T-cell (primary cell): ENCODE measurements at regions not wholly inside any gene's neighbourhood (a gene's known extent, or its start where the extent isn't known, plus 50 kb on each side); places are given as distances from the start of the nearest gene placed in this dataset.

ENCODE experiments used
- ATAC-seq, 4 experiments: fragments of 200-7000 bp in 3 of 4; fragments of 150-1000 bp in 1 of 4; cut with Tn5 transposase; replicated peaks in 1 of 4; 1 replicate in 3 of 4; 2 replicates in 1 of 4; pipeline ENCODE4 v1.10.0; 2021; ENCODE audit warnings: moderate library complexity in 3 of 4, mild to moderate bottlenecking in 2 of 4, moderate number of reproducible peaks in 1 of 4
- CTCF ChIA-PET, 2 donors: fragments of 300-600 bp; sonication (Branson Sonifier 250); formaldehyde crosslinking; loops; one replicate each; lab custom pipeline; 2022; ENCODE audit warnings: antibody characterized with exemption in 2 of 2; lab: Charles Lee
- POLR2A ChIA-PET, 2 donors: fragments of 300-600 bp; sonication (Branson Sonifier 250); formaldehyde crosslinking; loops; one replicate each; lab custom pipeline; 2022; ENCODE audit warnings: antibody characterized with exemption in 2 of 2; lab: Charles Lee
- DNase-seq, 35 experiments: peaks; one replicate each; pipeline versions ENCODE4 v3.0.0 to v3.0.0-alpha.2; 2013 to 2023
- H3K27ac ChIP-seq: one replicate; pipeline ENCODE4 v1.5.1; 2013; ENCODE audit warnings: low read length
- H3K27me3 ChIP-seq, 2 experiments: replicated peaks in 1 of 2; 1 replicate in 1 of 2; 2 replicates in 1 of 2; pipeline versions ENCODE4 v1.6.1 to v1.7.0; 2013; ENCODE audit warnings: low read length in 1 of 2, mixed read lengths in 1 of 2; ENCODE audit not compliant: control insufficient read depth in 2 of 2, insufficient read depth in 2 of 2; ENCODE audit errors: extremely low read depth in 1 of 2
- H3K36me3 ChIP-seq, 2 donors: 1 replicate in 1 of 2; 2 replicates in 1 of 2; pipeline versions ENCODE4 v1.6.1 to v1.7.0; 2013; ENCODE audit warnings: low read length in 1 of 2; ENCODE audit not compliant: control insufficient read depth in 2 of 2, insufficient read depth in 1 of 2; ENCODE audit errors: extremely low read depth in 1 of 2
- H3K4me1 ChIP-seq, 2 experiments: 1 replicate in 1 of 2; 2 replicates in 1 of 2; pipeline versions ENCODE4 v1.6.1 to v1.7.0; 2013; ENCODE audit warnings: low read length in 2 of 2, mixed read lengths in 1 of 2; ENCODE audit not compliant: insufficient read depth in 2 of 2, control insufficient read depth in 1 of 2; ENCODE audit errors: extremely low read depth in 1 of 2
- H3K4me3 ChIP-seq, 2 donors: 1 replicate in 1 of 2; 2 replicates in 1 of 2; pipeline versions ENCODE4 v1.5.1 to v1.7.0; 2013; ENCODE audit warnings: mild to moderate bottlenecking in 2 of 2, low read length in 1 of 2, moderate library complexity in 1 of 2; ENCODE audit not compliant: control insufficient read depth in 1 of 2; ENCODE audit errors: extremely low read depth in 1 of 2
- H3K9me3 ChIP-seq: 2 replicates; pipeline ENCODE4 v1.7.0; 2013
- H3K27ac Mint-ChIP-seq, 2 donors: one replicate each; pipeline ENCODE4 v1.8.0; 2020 to 2021; ENCODE audit warnings: mild to moderate bottlenecking in 2 of 2, mixed read lengths in 2 of 2
- H3K27me3 Mint-ChIP-seq, 2 donors: one replicate each; pipeline ENCODE4 v1.8.0; 2021 to 2022; ENCODE audit warnings: mixed read lengths in 2 of 2
- H3K36me3 Mint-ChIP-seq: one replicate; pipeline ENCODE4 v1.8.0; 2021; ENCODE audit warnings: mixed read lengths
- H3K4me1 Mint-ChIP-seq, 3 donors: one replicate each; pipeline ENCODE4 v1.8.0; 2020 to 2022; ENCODE audit warnings: mixed read lengths in 3 of 3, mild to moderate bottlenecking in 1 of 3
- H3K4me3 Mint-ChIP-seq, 3 donors: one replicate each; pipeline ENCODE4 v1.8.0; 2020 to 2022; ENCODE audit warnings: mild to moderate bottlenecking in 3 of 3, mixed read lengths in 3 of 3, moderate library complexity in 3 of 3
- H3K9me3 Mint-ChIP-seq, 3 donors: one replicate each; pipeline ENCODE4 v1.8.0; 2020 to 2022; ENCODE audit warnings: mixed read lengths in 3 of 3
- WGBS: methylation state at CpG from one replicate; pipeline ENCODE4 v1.1.5; 2013; ENCODE audit warnings: missing lambda C conversion rate; ENCODE audit not compliant: insufficient coverage; 5-methylcytosine and 5-hydroxymethylcytosine counted together

GRCh38 chr20:11304795-11305194 is 612.9 kb upstream of the BTBD3 start:
- ATAC-seq (no peak), DNase-seq (no peak)
- no peaks in the 10 kb centered on the region for H3K4me1 Mint-ChIP-seq
- Histone ChIP-seq H3K27ac (no peak overlapping the region), H3K36me3 (no peaks in the 10 kb centered on the region), H3K9me3 (no peaks in the 10 kb centered on the region), H3K4me3 (no peak overlapping the region), H3K4me1 (no peaks in the 10 kb centered on the region), H3K27me3 (no peaks in the 10 kb centered on the region)
- ChIA-PET CTCF (no interaction called here), POLR2A (no interaction called here)
- H3K27me3 Mint-ChIP-seq = no peaks in the 10 kb centered on the region
- no peaks in the 10 kb centered on the region for H3K36me3 Mint-ChIP-seq
- H3K9me3 Mint-ChIP-seq = peaks cover 7 to 13% (median 9%) of the 10 kb centered on the region in 3 donors
- no CpG with 5 or more reads among the region's 3 CpGs for WGBS
- no peak overlapping the region for H3K4me3 Mint-ChIP-seq
- no peak overlapping the region for H3K27ac Mint-ChIP-seq

DNA sequence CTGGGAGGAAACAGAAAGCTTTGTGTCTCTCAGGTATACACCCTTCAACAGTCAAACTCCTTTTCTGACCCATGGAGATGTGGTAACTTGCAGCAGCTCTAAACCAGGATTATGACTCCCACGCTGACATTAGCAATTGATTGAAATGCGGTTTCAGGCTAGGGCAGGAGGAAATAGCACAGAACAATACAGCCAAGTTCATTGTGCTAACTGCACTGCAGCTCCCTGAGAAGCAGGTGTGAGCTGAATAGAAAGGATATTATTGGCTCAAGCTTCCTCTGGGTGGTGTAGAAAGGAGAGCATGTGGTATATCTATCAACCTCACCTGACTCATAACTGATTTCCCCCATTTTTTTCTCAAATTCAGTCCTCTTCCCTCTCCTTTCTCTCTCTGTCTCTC is 612.3 kb upstream of the BTBD3 start:
- ChIA-PET POLR2A (no interaction called here), CTCF (no interaction called here)
- H3K4me3 ChIP-seq = no peak overlapping the region
- ATAC-seq (no peak), DNase-seq (no peak)
- Mint-ChIP-seq H3K27me3 (no peaks in the 10 kb centered on the region), H3K9me3 (peaks cover 7 to 13% (median 9%) of the 10 kb centered on the region in 3 donors), H3K27ac (no peak overlapping the region), H3K4me3 (no peak overlapping the region), H3K36me3 (no peaks in the 10 kb centered on the region), H3K4me1 (no peaks in the 10 kb centered on the region)
- H3K36me3 ChIP-seq = no peaks in the 10 kb centered on the region
- 27% methylated on average over 2 of the region's 2 CpGs for WGBS
- H3K9me3 ChIP-seq = no peaks in the 10 kb centered on the region
- no peaks in the 10 kb centered on the region for H3K4me1 ChIP-seq
- H3K27me3 ChIP-seq = no peaks in the 10 kb centered on the region
- no peak overlapping the region for H3K27ac ChIP-seq

DNA sequence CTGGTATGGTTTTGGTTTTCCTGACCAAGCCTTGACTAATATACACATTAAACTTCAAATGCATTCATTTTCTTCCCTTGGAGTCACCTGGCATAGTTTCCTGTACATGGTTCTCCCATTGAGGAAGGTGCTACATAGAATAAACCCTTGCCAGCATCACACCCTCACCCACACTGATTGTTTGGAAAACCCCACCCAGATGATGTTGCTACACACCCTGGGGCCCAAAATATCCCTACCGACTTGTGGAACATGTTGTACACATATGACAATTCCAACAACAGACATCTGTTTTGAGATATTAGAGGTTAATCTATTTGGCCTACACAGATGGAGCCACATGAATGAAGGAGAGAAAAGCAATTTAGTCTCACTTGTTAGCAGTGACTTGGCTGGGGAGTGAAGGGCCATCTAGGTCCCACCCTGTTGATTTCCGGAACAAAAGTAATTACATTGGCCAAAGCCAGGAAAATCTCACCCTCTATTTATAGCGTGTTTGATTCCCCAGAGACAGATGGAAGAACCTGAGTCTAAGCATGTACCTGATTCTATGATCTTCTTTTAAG is 606.0 kb upstream of the BTBD3 start:
- Histone ChIP-seq H3K4me1 (no peaks in the 10 kb centered on the region), H3K36me3 (no peaks in the 10 kb centered on the region), H3K27me3 (no peaks in the 10 kb centered on the region), H3K27ac (no peak overlapping the region), H3K4me3 (no peak overlapping the region), H3K9me3 (no peaks in the 10 kb centered on the region)
- ATAC-seq = no peak
- ChIA-PET POLR2A (no interaction called here), CTCF (no interaction called here)
- no peak for DNase-seq
- H3K27me3 Mint-ChIP-seq = no peaks in the 10 kb centered on the region
- H3K4me1 Mint-ChIP-seq = no peaks in the 10 kb centered on the region
- peaks cover 0 to 17% (median 0%) of the 10 kb centered on the region in 3 donors for H3K9me3 Mint-ChIP-seq
- H3K4me3 Mint-ChIP-seq = no peak overlapping the region
- no peak overlapping the region for H3K27ac Mint-ChIP-seq
- H3K36me3 Mint-ChIP-seq = no peaks in the 10 kb centered on the region
- no CpG with 5 or more reads among the region's 3 CpGs for WGBS

DNA sequence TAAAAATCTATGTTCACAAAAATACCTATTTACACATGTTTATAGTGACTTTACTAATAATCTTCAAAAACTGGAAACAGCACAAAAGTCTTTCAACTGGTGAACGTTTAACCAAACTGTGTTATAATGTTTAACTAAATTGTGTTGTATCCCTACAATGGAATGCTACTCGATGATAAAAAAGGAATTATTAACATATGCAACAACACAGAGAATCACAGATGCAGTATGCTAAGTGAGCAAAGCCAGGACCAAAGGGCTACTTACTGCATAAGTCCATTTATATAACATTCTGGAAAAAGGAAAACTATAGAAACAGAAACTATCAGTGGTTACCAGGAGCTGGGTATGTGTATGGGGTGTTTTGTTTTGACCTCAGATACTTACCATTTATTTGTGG is 602.2 kb upstream of the BTBD3 start:
- POLR2A ChIA-PET = no interaction called here
- DNase-seq (no peak), ATAC-seq (no peak)
- H3K9me3 Mint-ChIP-seq = peaks cover 0 to 13% (median 12%) of the 10 kb centered on the region in 3 donors
- no peaks in the 10 kb centered on the region for H3K36me3 Mint-ChIP-seq
- Histone ChIP-seq H3K4me3 (no peak overlapping the region), H3K9me3 (no peaks in the 10 kb centered on the region), H3K27ac (no peak overlapping the region), H3K27me3 (no peaks in the 10 kb centered on the region), H3K36me3 (no peaks in the 10 kb centered on the region), H3K4me1 (no peaks in the 10 kb centered on the region)
- H3K27ac Mint-ChIP-seq = no peak overlapping the region
- no peaks in the 10 kb centered on the region for H3K4me1 Mint-ChIP-seq
- H3K27me3 Mint-ChIP-seq = no peaks in the 10 kb centered on the region
- CTCF ChIA-PET = no interaction called here
- no CpG with 5 or more reads among the region's 2 CpGs for whole genome bisulfite sequencing
- H3K4me3 Mint-ChIP-seq = no peak overlapping the region

- POLR2A ChIA-PET = no interaction called here
- no peaks in the 10 kb centered on the region for H3K36me3 Mint-ChIP-seq
Measured at GRCh38 chr20:11316244-11316643, 601.4 kb upstream of the BTBD3 start.

DNA sequence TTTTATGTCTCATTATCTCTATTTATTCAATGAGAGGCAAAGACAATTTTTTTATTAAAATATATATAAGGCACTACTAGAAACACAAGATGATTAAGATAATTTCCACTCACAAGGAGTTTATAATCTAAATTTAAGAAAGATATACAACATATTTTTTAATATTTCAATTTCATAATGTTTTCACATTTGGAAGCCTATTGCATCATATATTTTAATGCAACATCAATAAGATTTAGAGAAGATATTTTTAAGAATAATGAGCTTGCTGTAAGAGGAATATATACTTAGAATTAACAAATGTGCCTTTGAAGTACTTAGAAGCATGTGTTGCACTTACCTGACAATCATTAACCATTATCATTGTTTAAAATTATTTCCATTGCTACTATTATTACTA is 597.7 kb upstream of the BTBD3 start:
- H3K4me3 ChIP-seq = no peak overlapping the region
- ChIA-PET CTCF (no interaction called here), POLR2A (no interaction called here)
- peaks cover 10 to 31% (median 12%) of the 10 kb centered on the region in 3 donors for H3K9me3 Mint-ChIP-seq
- no peaks in the 10 kb centered on the region for H3K27me3 ChIP-seq
- no peaks in the 10 kb centered on the region for H3K4me1 ChIP-seq
- DNase-seq (no peak), ATAC-seq (no peak)
- H3K9me3 ChIP-seq = no peaks in the 10 kb centered on the region
- H3K4me1 Mint-ChIP-seq = no peaks in the 10 kb centered on the region
- H3K27ac Mint-ChIP-seq = no peak overlapping the region
- H3K36me3 ChIP-seq = no peaks in the 10 kb centered on the region
- no peaks in the 10 kb centered on the region for H3K36me3 Mint-ChIP-seq
- no peak overlapping the region for H3K27ac ChIP-seq
- no peak overlapping the region for H3K4me3 Mint-ChIP-seq
- no peaks in the 10 kb centered on the region for H3K27me3 Mint-ChIP-seq

More at GRCh38 chr20:11316244-11316643, 601.4 kb upstream of the BTBD3 start:
- no peak for DNase-seq
- no peak overlapping the region for H3K4me3 Mint-ChIP-seq
- H3K4me1 ChIP-seq = no peaks in the 10 kb centered on the region
- H3K9me3 Mint-ChIP-seq = peaks cover 0 to 19% (median 12%) of the 10 kb centered on the region in 3 donors
- H3K27me3 ChIP-seq = no peaks in the 10 kb centered on the region
- H3K9me3 ChIP-seq = no peaks in the 10 kb centered on the region
- no peak for ATAC-seq
- H3K27me3 Mint-ChIP-seq = no peaks in the 10 kb centered on the region
- no peak overlapping the region for H3K27ac Mint-ChIP-seq
- H3K36me3 ChIP-seq = no peaks in the 10 kb centered on the region
- no peaks in the 10 kb centered on the region for H3K4me1 Mint-ChIP-seq
- H3K4me3 ChIP-seq = no peak overlapping the region
- H3K27ac ChIP-seq = no peak overlapping the region
- CTCF ChIA-PET = no interaction called here

GRCh38 chr20:11323816-11324215 is 593.9 kb upstream of the BTBD3 start:
- no peaks in the 10 kb centered on the region for H3K27me3 Mint-ChIP-seq
- H3K9me3 Mint-ChIP-seq = peaks cover 7 to 21% (median 15%) of the 10 kb centered on the region in 3 donors
- H3K9me3 ChIP-seq = no peaks in the 10 kb centered on the region
- no CpG with 5 or more reads among the region's 1 CpG for WGBS
- POLR2A ChIA-PET = no interaction called here
- H3K27ac ChIP-seq = no peak overlapping the region
- no peaks in the 10 kb centered on the region for H3K36me3 Mint-ChIP-seq
- no peak for ATAC-seq
- H3K4me1 Mint-ChIP-seq = no peaks in the 10 kb centered on the region
- CTCF ChIA-PET = no interaction called here
- no peak for DNase-seq
- no peak overlapping the region for H3K27ac Mint-ChIP-seq
- H3K4me1 ChIP-seq = no peaks in the 10 kb centered on the region
- H3K27me3 ChIP-seq = no peaks in the 10 kb centered on the region
- no peak overlapping the region for H3K4me3 Mint-ChIP-seq
- H3K4me3 ChIP-seq = no peak overlapping the region
- no peaks in the 10 kb centered on the region for H3K36me3 ChIP-seq
